NCI-H2107 treated with DMSO at 0.1 percent for 48 hours (cell line): ENCODE measurements at regions not wholly inside any gene's neighbourhood (a gene's known extent, or its start where the extent isn't known, plus 50 kb on each side); places are given as distances from the start of the nearest gene placed in this dataset.
"Not testable (repeated sequence)": the region's sequence is repeated elsewhere in the genome, so short reads cannot be mapped to it uniquely, and the experiment has no call there.

Experiments used
- DNase-seq: peaks from one replicate; lab custom pipeline; 2025; ENCODE audit not compliant: unreplicated experiment; lab: John Stamatoyannopoulos, UW

GRCh38 chr4:58413849-58414248 is 1303.7 kb upstream of the IGFBP7 start:
- DNase-seq, result no peak

GRCh38 chr4:58411904-58412303 is 1301.7 kb upstream of the IGFBP7 start:
- no peak for DNase-seq

- DNase-seq, result no peak
Observed at GRCh38 chr4:58406762-58407161, 1296.6 kb upstream of the IGFBP7 start.

GRCh38 chr4:58368221-58368620 is 1258.0 kb upstream of the IGFBP7 start:
- no peak for DNase-seq

- DNase-seq, result no peak
Observed at GRCh38 chr4:58360354-58361133, 1250.4 kb upstream of the IGFBP7 start.

GRCh38 chr4:58359590-58359989 is 1249.4 kb upstream of the IGFBP7 start:
- no peak for DNase-seq

GRCh38 chr4:58357947-58358346 is 1247.8 kb upstream of the IGFBP7 start:
- no peak for DNase-seq

- DNase-seq, result no peak
Observed at GRCh38 chr4:58325070-58325469, 1214.9 kb upstream of the IGFBP7 start.

GRCh38 chr4:58313444-58313843 is 1203.3 kb upstream of the IGFBP7 start:
- DNase-seq, result no peak

- no peak for DNase-seq
Observed at GRCh38 chr4:58303456-58303855, 1193.3 kb upstream of the IGFBP7 start.

GRCh38 chr4:58301376-58301999 is 1191.3 kb upstream of the IGFBP7 start:
- no peak for DNase-seq

GRCh38 chr4:58286335-58286734 is 1176.2 kb upstream of the IGFBP7 start:
- no peak for DNase-seq

GRCh38 chr4:58280928-58281327 is 1170.7 kb upstream of the IGFBP7 start:
- not testable (repeated sequence) for DNase-seq

- no peak for DNase-seq
Observed at GRCh38 chr4:58275856-58276255, 1165.7 kb upstream of the IGFBP7 start.

GRCh38 chr4:58274553-58274952 is 1164.4 kb upstream of the IGFBP7 start:
- no peak for DNase-seq

GRCh38 chr4:58272311-58272710 is 1162.1 kb upstream of the IGFBP7 start:
- no peak for DNase-seq

GRCh38 chr4:58265734-58266133 is 1155.5 kb upstream of the IGFBP7 start:
- DNase-seq, result no peak

- DNase-seq, result no peak
Observed at GRCh38 chr4:58261526-58261925, 1151.3 kb upstream of the IGFBP7 start.

GRCh38 chr4:58254291-58254690 is 1144.1 kb upstream of the IGFBP7 start:
- DNase-seq, result no peak

- DNase-seq, result no peak
Observed at GRCh38 chr4:58252656-58253055, 1142.5 kb upstream of the IGFBP7 start.

- DNase-seq, result no peak
Observed at GRCh38 chr4:58247792-58248191, 1137.6 kb upstream of the IGFBP7 start.

- no peak for DNase-seq
Observed at GRCh38 chr4:58225460-58225859, 1115.3 kb upstream of the IGFBP7 start.

- no peak for DNase-seq
Observed at GRCh38 chr4:58219179-58219578, 1109.0 kb upstream of the IGFBP7 start.
